Mucosa of rectum (tissue), 2 donors: ENCODE measurements at regions not wholly inside any gene's neighbourhood (a gene's known extent, or its start where the extent isn't known, plus 50 kb on each side); places are given as distances from the start of the nearest gene placed in this dataset.

Source experiments
- H3K27ac ChIP-seq, 2 donors: one replicate each; pipeline ENCODE4 v1.7.0; 2013; ENCODE audit warnings: inconsistent platforms in 2 of 2, low read depth in 2 of 2, low read length in 2 of 2
- H3K27me3 ChIP-seq, 2 donors: one replicate each; pipeline ENCODE4 v1.7.0; 2013; ENCODE audit warnings: low read length in 2 of 2; ENCODE audit not compliant: control insufficient read depth in 2 of 2, insufficient read depth in 2 of 2
- H3K36me3 ChIP-seq, 2 donors: one replicate each; pipeline ENCODE4 v1.7.0; 2013; ENCODE audit warnings: low read length in 2 of 2; ENCODE audit not compliant: control insufficient read depth in 2 of 2, insufficient read depth in 2 of 2
- H3K4me1 ChIP-seq, 2 donors: one replicate each; pipeline ENCODE4 v1.7.0; 2013; ENCODE audit warnings: low read length in 2 of 2, mild to moderate bottlenecking in 1 of 2; ENCODE audit not compliant: control insufficient read depth in 2 of 2, insufficient read depth in 2 of 2
- H3K4me3 ChIP-seq, 2 donors: one replicate each; pipeline ENCODE4 v1.7.0; 2013; ENCODE audit warnings: low read length in 2 of 2
- H3K9ac ChIP-seq, 2 donors: one replicate each; pipeline ENCODE4 v1.7.0; 2013; ENCODE audit warnings: low read length in 2 of 2, low read depth in 1 of 2, mild to moderate bottlenecking in 1 of 2
- H3K9me3 ChIP-seq, 2 donors: one replicate each; pipeline ENCODE4 v1.7.0; 2013; ENCODE audit warnings: low read length in 2 of 2; ENCODE audit not compliant: control insufficient read depth in 2 of 2
- donor health status: healthy.
- donor health status: Normal muscosa, but diverticular disease.

DNA sequence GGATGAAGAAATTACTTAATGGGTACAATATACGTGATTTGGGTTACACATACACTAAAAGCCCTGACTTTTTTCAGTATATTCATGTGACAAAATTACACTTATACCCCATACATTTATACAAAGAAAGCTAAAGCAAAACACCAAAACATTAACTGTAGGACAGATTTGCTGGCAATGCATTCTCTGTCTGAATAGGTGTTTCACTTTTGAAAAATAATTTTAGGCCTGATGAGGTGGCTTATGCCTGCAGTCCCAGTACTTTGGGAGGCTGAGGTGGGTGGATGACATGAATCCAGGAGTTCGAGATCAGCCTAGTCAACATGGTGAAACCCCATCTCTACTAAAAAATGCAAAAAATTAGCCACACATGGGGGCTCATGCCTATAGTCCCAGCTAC is 301.5 kb upstream of the FAM98A start:
- Histone ChIP-seq H3K27me3 (no peaks in the 10 kb centered on the region), H3K36me3 (no peaks in the 10 kb centered on the region), H3K4me3 (no peak overlapping the region), H3K4me1 (no peaks in the 10 kb centered on the region), H3K27ac (no peak overlapping the region), H3K9ac (no peak overlapping the region), H3K9me3 (no peaks in the 10 kb centered on the region)

DNA sequence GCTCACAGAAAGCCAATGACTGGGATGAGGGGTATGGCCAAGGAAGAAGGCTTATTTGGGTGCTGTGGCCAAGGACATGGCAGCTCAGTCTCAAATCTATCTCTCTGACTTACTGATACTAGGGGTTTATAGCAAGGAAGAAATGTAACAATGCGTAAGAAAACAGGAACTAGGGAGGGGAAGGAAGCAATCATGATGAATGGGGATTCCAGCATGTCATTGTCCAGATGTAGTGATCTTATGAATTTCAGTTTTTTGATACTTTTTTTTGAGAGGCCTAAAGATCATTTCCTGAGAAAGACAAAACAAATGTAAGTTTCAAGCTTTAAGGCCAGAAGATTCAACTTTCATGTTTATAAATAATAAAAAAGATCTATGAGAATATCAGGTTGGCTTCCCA is 298.6 kb upstream of the FAM98A start:
- H3K9me3 ChIP-seq: no peaks in the 10 kb centered on the region
- H3K36me3 ChIP-seq: no peaks in the 10 kb centered on the region
- no peak overlapping the region for H3K4me3 ChIP-seq
- H3K9ac ChIP-seq: no peak overlapping the region
- H3K27me3 ChIP-seq: no peaks in the 10 kb centered on the region
- no peaks in the 10 kb centered on the region for H3K4me1 ChIP-seq
- no peak overlapping the region for H3K27ac ChIP-seq

DNA sequence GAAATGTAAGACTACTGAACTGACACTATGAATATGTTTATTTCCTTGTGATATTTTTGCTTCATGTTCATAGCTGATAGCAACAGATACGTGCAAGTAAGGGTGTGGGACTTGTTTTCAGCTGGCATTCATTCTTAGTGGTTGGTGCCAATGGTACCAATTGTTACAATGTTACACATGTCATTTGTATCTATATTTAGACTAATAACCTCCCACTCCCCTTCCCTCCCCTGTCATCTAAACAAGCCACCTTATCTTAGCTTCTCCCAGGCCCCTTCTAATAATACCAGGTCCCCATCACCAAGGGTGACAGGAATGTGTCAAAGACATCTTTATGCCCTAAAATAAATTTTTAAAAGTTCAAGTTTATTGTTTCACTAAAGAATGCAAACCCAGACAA is 294.7 kb upstream of the FAM98A start:
- Histone ChIP-seq H3K9me3 (no peaks in the 10 kb centered on the region), H3K27ac (no peak overlapping the region), H3K36me3 (no peaks in the 10 kb centered on the region), H3K9ac (no peak overlapping the region), H3K4me1 (no peaks in the 10 kb centered on the region), H3K27me3 (no peaks in the 10 kb centered on the region), H3K4me3 (no peak overlapping the region)

DNA sequence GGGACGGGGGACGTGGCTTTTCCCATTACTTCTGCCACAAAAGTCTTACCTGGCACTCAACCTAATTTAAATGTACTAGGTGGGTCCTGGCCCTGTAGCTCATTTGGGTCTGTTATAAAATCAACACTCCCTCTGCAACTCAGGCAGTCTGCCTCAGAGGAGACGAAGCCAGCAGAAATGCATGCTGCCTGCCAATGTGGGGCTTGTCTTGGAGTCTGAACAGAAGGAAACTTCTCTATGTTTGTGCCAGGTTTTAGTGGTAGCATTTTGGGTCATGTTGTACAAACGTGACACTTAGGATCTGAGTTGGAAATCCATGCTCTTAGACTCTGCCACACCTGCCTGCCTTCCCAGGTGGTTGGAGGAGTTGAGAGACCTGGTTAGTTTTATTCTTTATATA is 292.5 kb upstream of the FAM98A start:
- no peaks in the 10 kb centered on the region for H3K27me3 ChIP-seq

DNA sequence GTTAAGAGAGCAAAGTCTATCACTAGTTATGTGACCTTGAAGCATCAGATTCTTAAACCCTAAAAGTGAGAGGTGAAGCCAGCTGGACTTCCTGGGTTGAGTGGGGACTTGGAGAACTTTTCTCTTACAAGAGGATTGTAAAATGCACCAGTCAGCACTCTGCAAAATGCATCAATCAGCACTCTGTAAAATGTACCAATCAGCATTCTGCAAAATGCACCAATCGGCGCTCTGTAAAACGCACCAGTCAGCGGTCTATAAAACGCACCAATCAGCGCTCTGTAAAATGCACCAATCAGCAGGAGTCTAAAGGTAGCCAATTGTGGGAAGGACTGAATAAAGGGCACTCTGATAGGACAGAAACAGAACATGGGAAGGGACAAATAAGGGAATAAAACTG is 291.6 kb upstream of the FAM98A start:
- H3K4me1 ChIP-seq: no peaks in the 10 kb centered on the region
- no peaks in the 10 kb centered on the region for H3K36me3 ChIP-seq
- H3K4me3 ChIP-seq: no peak overlapping the region
- no peak overlapping the region for H3K9ac ChIP-seq
- H3K27me3 ChIP-seq: no peaks in the 10 kb centered on the region
- H3K27ac ChIP-seq: no peak overlapping the region
- H3K9me3 ChIP-seq: no peaks in the 10 kb centered on the region

More for the DNA sequence above, 292.5 kb upstream of the FAM98A start:
- no peak overlapping the region for H3K27ac ChIP-seq
- H3K4me3 ChIP-seq: no peak overlapping the region
- H3K36me3 ChIP-seq: no peaks in the 10 kb centered on the region
- no peak overlapping the region for H3K9ac ChIP-seq
- no peaks in the 10 kb centered on the region for H3K4me1 ChIP-seq
- H3K9me3 ChIP-seq: no peaks in the 10 kb centered on the region

DNA sequence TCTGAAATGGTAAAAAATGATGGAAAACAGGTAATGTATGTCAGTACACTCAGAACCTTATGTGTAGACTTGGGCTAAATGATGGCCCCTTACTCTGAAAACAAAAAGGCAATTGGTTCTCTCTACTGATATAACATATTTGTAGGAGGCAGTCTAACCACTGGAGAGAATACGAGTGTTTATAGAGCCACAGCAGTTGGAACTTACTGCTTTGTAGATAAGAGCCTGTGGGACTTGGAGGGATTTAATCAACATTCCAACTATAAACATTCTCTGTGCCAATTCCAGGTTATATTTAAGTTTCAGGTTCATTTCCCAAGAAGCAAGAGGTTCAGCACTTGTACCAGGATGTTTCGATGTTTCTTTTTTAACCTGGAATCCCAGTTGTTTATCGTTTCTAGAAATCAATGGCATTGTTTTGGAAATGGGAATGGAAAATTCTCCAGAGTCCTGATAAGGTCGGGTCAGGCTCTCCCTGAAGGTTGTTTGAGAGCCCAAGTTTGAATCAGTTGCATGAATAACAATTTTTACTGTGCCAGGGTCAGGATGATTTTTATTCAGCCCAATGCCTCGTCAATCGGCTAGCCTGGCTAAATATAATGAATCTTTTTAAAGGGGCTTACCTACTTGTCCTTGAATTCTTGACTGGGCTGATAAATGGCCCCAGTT is 278.4 kb upstream of the FAM98A start:
- Histone ChIP-seq H3K27me3 (no peaks in the 10 kb centered on the region), H3K9me3 (no peaks in the 10 kb centered on the region), H3K9ac (no peak overlapping the region), H3K4me3 (no peak overlapping the region), H3K27ac (no peak overlapping the region), H3K36me3 (no peaks in the 10 kb centered on the region), H3K4me1 (no peaks in the 10 kb centered on the region)

DNA sequence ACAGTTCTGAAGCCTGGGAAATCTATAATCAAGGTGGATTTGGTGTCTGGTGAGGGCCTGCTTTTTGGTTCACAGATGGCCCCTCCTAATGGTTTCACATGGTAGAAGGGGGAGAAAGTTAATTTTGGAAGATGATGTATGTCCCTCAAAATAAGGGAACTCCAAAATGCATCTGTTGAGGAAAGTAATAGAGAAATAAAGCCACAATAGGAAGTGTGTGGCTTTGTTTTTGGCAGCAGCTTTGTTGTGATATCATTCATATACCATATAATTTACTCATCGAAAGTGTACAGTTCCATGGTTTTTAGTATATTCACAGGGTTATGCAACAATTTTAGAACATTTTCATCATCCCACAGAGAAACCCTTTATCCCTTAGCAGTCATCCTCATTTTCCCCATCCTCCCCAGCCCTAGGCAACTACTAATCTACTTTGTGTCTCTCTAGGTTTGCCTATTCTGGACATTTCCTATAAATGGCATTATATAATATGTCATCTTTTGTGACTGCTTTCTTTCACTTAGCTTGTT is 274.0 kb upstream of the FAM98A start:
- Histone ChIP-seq H3K27me3 (no peaks in the 10 kb centered on the region), H3K27ac (no peak overlapping the region), H3K9me3 (no peaks in the 10 kb centered on the region), H3K4me3 (no peak overlapping the region), H3K36me3 (no peaks in the 10 kb centered on the region), H3K4me1 (no peaks in the 10 kb centered on the region), H3K9ac (no peak overlapping the region)

DNA sequence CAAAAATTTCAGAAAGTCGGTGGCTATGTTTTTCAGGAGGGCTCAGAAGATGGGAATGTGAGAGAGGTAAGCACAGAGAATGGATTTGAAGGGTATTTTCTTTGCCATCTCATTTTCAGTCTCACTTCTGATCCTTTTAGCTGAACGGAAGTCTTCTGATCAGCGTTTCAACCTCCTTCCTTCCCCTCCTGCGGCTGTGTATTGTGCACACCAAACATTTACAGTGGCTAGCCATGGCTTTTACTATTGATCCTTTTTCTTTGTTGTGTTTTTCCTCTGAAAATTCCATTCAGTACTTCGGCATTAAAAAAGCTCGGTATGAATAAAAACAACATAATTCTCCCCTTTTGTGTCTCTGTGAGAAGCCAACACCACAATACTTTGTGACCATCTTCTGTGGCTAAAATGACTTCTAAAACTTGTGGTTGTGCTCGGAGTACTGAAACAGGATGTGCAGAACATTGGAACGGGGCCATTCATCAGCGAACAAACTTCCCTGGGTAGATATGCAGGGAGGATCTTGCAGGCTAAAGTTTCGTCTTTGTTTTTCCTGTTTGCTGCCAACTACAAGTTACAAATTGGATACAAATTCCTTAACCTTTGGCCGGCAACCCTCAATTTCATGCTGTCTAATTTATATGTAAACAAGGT is 260.8 kb upstream of the FAM98A start:
- no peak overlapping the region for H3K4me3 ChIP-seq
- H3K9me3 ChIP-seq: peaks cover 4 to 6% of the 10 kb centered on the region in 2 donors
- H3K27ac ChIP-seq: no peak overlapping the region
- no peaks in the 10 kb centered on the region for H3K4me1 ChIP-seq
- H3K36me3 ChIP-seq: no peaks in the 10 kb centered on the region
- no peaks in the 10 kb centered on the region for H3K27me3 ChIP-seq
- no peak overlapping the region for H3K9ac ChIP-seq

DNA sequence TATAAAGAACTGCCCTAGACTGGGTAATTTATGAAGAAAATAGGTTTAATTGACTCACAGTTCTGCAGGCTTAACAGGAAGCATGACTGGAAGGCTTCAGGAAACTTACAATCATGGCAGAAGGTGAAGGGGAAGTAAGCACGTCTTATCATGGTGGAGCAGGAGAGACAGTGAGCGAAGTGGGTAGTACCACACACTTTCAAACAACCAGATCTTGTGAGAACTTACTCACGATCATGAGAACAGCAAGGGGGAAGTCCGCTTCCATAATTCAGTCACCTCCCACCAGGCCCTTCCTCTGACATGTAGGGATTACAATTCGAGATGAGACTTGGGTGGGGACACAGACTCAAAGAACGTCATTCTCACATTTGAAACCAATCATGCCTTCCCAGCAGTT is 260.1 kb upstream of the FAM98A start:
- Histone ChIP-seq H3K4me3 (no peak overlapping the region), H3K9ac (no peak overlapping the region), H3K4me1 (no peaks in the 10 kb centered on the region), H3K36me3 (no peaks in the 10 kb centered on the region), H3K9me3 (peaks cover 4 to 6% of the 10 kb centered on the region in 2 donors), H3K27ac (no peak overlapping the region), H3K27me3 (no peaks in the 10 kb centered on the region)

DNA sequence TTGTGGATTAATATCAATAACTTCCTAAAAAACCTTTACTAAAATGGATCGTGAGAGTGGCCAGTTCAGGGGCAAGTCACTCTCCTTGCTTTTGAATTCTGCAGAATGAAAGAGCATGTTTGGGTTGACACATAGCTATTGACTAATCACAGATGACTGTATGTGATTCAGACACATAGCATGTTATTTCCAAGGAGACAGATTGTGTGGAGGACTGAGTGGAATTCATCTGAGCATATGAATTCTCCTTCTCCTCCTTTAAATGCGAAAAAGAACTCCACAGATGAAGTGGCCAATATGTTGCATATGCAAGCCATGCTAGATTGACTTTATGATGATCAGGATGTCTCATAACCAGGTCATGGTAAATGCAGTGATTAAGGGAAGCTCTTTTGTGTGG is 249.4 kb upstream of the FAM98A start:
- Histone ChIP-seq H3K4me1 (no peaks in the 10 kb centered on the region), H3K27ac (no peak overlapping the region), H3K9me3 (peaks cover 3 to 9% of the 10 kb centered on the region in 2 donors), H3K4me3 (no peak overlapping the region), H3K9ac (no peak overlapping the region), H3K36me3 (no peaks in the 10 kb centered on the region), H3K27me3 (no peaks in the 10 kb centered on the region)
